ENCODE measurements at regions not wholly inside any gene's neighbourhood (a gene's known extent, or its start where the extent isn't known, plus 50 kb on each side); places are given as distances from the start of the nearest gene placed in this dataset.

- Histone ChIP-seq H2AFZ (ENCODE audit: low read length) (no peak overlapping the region), H3K23ac (ENCODE audit: insufficient read length, low read depth, low read length) (no peak overlapping the region), H2BK5ac (ENCODE audit: insufficient read length, low read length) (no peak overlapping the region), H2AK5ac (ENCODE audit: insufficient read length, low read length) (no peak overlapping the region), H3K27me3 (ENCODE audit: insufficient read depth, low read length) (no peaks in the 10 kb centered on the region), H3K79me1 (ENCODE audit: insufficient read depth, low read depth, low read length, poor library complexity, severe bottlenecking) (no peaks in the 10 kb centered on the region), H2BK12ac (ENCODE audit: insufficient read length, low read depth, low read length) (no peak overlapping the region), H3K14ac (ENCODE audit: insufficient read depth, low read length) (no peak overlapping the region), H4K5ac (ENCODE audit: insufficient read length, low read depth, low read length) (no peak overlapping the region), H3K56ac (ENCODE audit: insufficient read length, low read depth, low read length) (no peak overlapping the region), H3K4ac (ENCODE audit: low read depth, low read length) (no peak overlapping the region), H3T11ph (ENCODE audit: low read length) (no peak overlapping the region), H4K20me1 (ENCODE audit: control insufficient read depth, insufficient read depth, insufficient read length) (no peaks in the 10 kb centered on the region), H3K18ac (ENCODE audit: insufficient read length, low read depth, low read length) (no peak overlapping the region), H2BK20ac (ENCODE audit: low read depth, low read length, poor library complexity, severe bottlenecking) (no peak overlapping the region), H4K91ac (ENCODE audit: insufficient read length, low read depth, low read length) (no peak overlapping the region), H3K27ac (ENCODE audit: insufficient read length, low read depth, low read length) (no peak overlapping the region), H3K23me2 (ENCODE audit: insufficient read length, low read depth, low read length, poor library complexity, severe bottlenecking) (no peaks in the 10 kb centered on the region), H3K9me3 (ENCODE audit: control insufficient read depth, low read depth, low read length) (no peaks in the 10 kb centered on the region), H2BK15ac (ENCODE audit: low read depth, low read length) (no peak overlapping the region), H3K9ac (ENCODE audit: extremely low read depth, insufficient read length, low read length) (no peak overlapping the region), H3K4me2 (ENCODE audit: insufficient read depth, insufficient read length, low read length) (no peak overlapping the region), H2BK120ac (ENCODE audit: low read depth, low read length, poor library complexity, severe bottlenecking) (no peak overlapping the region), H3K4me1 (ENCODE audit: insufficient read depth, low read length) (peaks cover 7% of the 10 kb centered on the region; the same call in 1 of the 2 replicates), H3K79me2 (ENCODE audit: insufficient read depth, low read length) (no peaks in the 10 kb centered on the region), H4K8ac (replicated peaks; ENCODE audit: insufficient read length, low read depth, low read length) (no peak overlapping the region)
- TF ChIP-seq CTCF (conservative IDR thresholded peaks at IDR 0.05) = no peak
- Mint-ChIP-seq H3K4me3 (no peak overlapping the region), H3K9me3 (no peaks in the 10 kb centered on the region), H3K27me3 (ENCODE audit: low read depth) (no peaks in the 10 kb centered on the region), H3K36me3 (ENCODE audit: insufficient read depth in 1 of 3, low read depth in 3 of 3) (no peaks in the 10 kb centered on the region), H3K4me1 (peaks cover 31 to 38% of the 10 kb centered on the region in 2 experiments), H3K27ac (peak overlapping the region in 2 of 3 experiments; percentile 2 to 3; a peak in 1 of 7 replicates)
- WGBS (ENCODE audit: extremely low coverage, insufficient read length, low lambda C conversion rate) = no CpG with 5 or more reads among the region's 6 CpGs
- no peak for DNase-seq
Measured at GRCh38 chr6:15997586-15998388, 131.1 kb upstream of the MYLIP start.
